Endothelial cell of umbilical vein (primary cell): ENCODE measurements at regions not wholly inside any gene's neighbourhood (a gene's known extent, or its start where the extent isn't known, plus 50 kb on each side); places are given as distances from the start of the nearest gene placed in this dataset.

Experiments
- BruUV-seq: library from RNA; stranded (reverse); fragments of 400-500 nt; replicated peaks from 2 replicates; lab custom pipeline; 2021; lab: Mats Ljungman, UMichigan
- CTCF ChIA-PET: fragments of 300-600, 350-600 bp; sonication (Branson Sonifier 250); formaldehyde crosslinking; loops from one replicate; lab custom pipeline; 2021; ENCODE audit warnings: antibody characterized with exemption, inconsistent platforms; lab: Charles Lee
- POLR2A ChIA-PET: fragments of 300-600, 350-600 bp; sonication (Branson Sonifier 250); formaldehyde crosslinking; loops from one replicate; lab custom pipeline; 2021; ENCODE audit warnings: antibody characterized with exemption, inconsistent platforms; lab: Charles Lee
- DNase-seq: peaks from one replicate; pipeline ENCODE4 v3.0.0-alpha.2; 2011; ENCODE audit warnings: low read depth, low spot score
- FAIRE-seq: peaks from 2 replicates; lab custom pipeline; 2011; peaks lifted over from hg19 to GRCh38; lab: Jason Lieb, UNC
- H2AFZ ChIP-seq: 2 replicates; pipeline ENCODE4 v1.6.0; 2012; ENCODE audit warnings: low read depth, low read length, control low read depth, inconsistent platforms
- H3K27ac ChIP-seq: 2 replicates; pipeline ENCODE4 v1.5.1; 2011; ENCODE audit warnings: low read depth, mild to moderate bottlenecking, control low read depth, low read length, moderate library complexity; ENCODE audit not compliant: insufficient read depth
- H3K27me3 ChIP-seq, 2 experiments: 2 replicates each; pipeline versions ENCODE4 v1.6.0 to v1.6.1; 2011; ENCODE audit warnings: low read length in 2 of 2, mixed read lengths in 1 of 2; ENCODE audit not compliant: control insufficient read depth in 2 of 2, insufficient read depth in 2 of 2
- H3K36me3 ChIP-seq, 2 experiments: 2 replicates in 1 of 2; 3 replicates in 1 of 2; pipeline ENCODE4 v1.5.1; 2011; ENCODE audit warnings: low read length in 2 of 2, mild to moderate bottlenecking in 1 of 2, moderate library complexity in 1 of 2; ENCODE audit not compliant: control insufficient read depth in 2 of 2, insufficient read depth in 2 of 2; ENCODE audit errors: extremely low read depth in 1 of 2
- H3K4me1 ChIP-seq: 3 replicates; pipeline ENCODE4 v1.5.1; 2011; ENCODE audit warnings: mild to moderate bottlenecking, low read length; ENCODE audit not compliant: control insufficient read depth, insufficient read depth; ENCODE audit errors: extremely low read depth
- H3K4me2 ChIP-seq: 2 replicates; pipeline ENCODE4 v1.6.1; 2011; ENCODE audit warnings: low read length, control low read depth, mixed read lengths; ENCODE audit not compliant: insufficient read depth
- H3K4me3 ChIP-seq, 3 experiments: fragments of 200-600 bp in 1 of 3; sonication (generic), shearing (Covaris generic) in 1 of 3; replicated peaks in 1 of 3; 2 replicates each; pipeline ENCODE4 v1.5.1; 2011 to 2016; ENCODE audit warnings: control low read depth in 3 of 3, low read length in 3 of 3, mild to moderate bottlenecking in 2 of 3, inconsistent platforms in 1 of 3, low read depth in 1 of 3, moderate library complexity in 1 of 3; ENCODE audit not compliant: insufficient read depth in 1 of 3
- H3K79me2 ChIP-seq: 2 replicates; pipeline ENCODE4 v1.6.0; 2012; ENCODE audit warnings: low read length, inconsistent platforms; ENCODE audit not compliant: control insufficient read depth, insufficient read depth
- H3K9ac ChIP-seq: replicated peaks from 2 replicates; pipeline ENCODE3; 2011; ENCODE audit warnings: low read length, control low read depth; ENCODE audit not compliant: insufficient read depth; ENCODE audit errors: extremely low read depth
- H3K9me1 ChIP-seq: replicated peaks from 3 replicates; pipeline ENCODE4 v1.6.0; 2011; ENCODE audit warnings: mild to moderate bottlenecking, low read length; ENCODE audit not compliant: control insufficient read depth, insufficient read depth; ENCODE audit errors: extremely low read depth
- H3K9me3 ChIP-seq: replicated peaks from 2 replicates; pipeline ENCODE4 v1.5.1; 2012; ENCODE audit warnings: low read length, inconsistent platforms; ENCODE audit not compliant: control insufficient read depth, insufficient read depth
- H4K20me1 ChIP-seq: replicated peaks from 2 replicates; pipeline ENCODE3; 2011; ENCODE audit warnings: mild to moderate bottlenecking, low read length; ENCODE audit not compliant: control insufficient read depth, insufficient read depth; ENCODE audit errors: extremely low read depth
- EZH2 ChIP-seq: IDR thresholded peaks from 2 replicates; pipeline ENCODE4 v1.6.1; 2012; ENCODE audit warnings: borderline replicate concordance, low read depth, mild to moderate bottlenecking, moderate library complexity, low read length, inconsistent platforms; ENCODE audit not compliant: severe bottlenecking
- FOS ChIP-seq: IDR thresholded peaks from 2 replicates; pipeline ENCODE4 v1.6.1; 2011; ENCODE audit warnings: mild to moderate bottlenecking, low read length, moderate library complexity, borderline replicate concordance; ENCODE audit not compliant: insufficient read depth
- GATA2 ChIP-seq: IDR thresholded peaks from 2 replicates; pipeline ENCODE4 v1.7.0; 2011; ENCODE audit warnings: low read depth, mild to moderate bottlenecking, moderate library complexity, mixed read lengths, low read length; ENCODE audit not compliant: insufficient read length, insufficient read depth
- JUN ChIP-seq: IDR thresholded peaks from 2 replicates; pipeline ENCODE4 v1.6.1; 2011; ENCODE audit warnings: borderline replicate concordance, low read depth; ENCODE audit not compliant: insufficient read length, insufficient read depth
- MYC ChIP-seq: IDR thresholded peaks from one replicate; pipeline ENCODE4 v1.6.1; 2011; ENCODE audit warnings: mild to moderate bottlenecking, low read depth, low read length
- POLR2A ChIP-seq: IDR thresholded peaks from 2 replicates; pipeline ENCODE4 v1.6.1; 2012; ENCODE audit warnings: low read depth, mild to moderate bottlenecking, control low read depth, low read length
- POLR2AphosphoS5 ChIP-seq: IDR thresholded peaks from 2 replicates; pipeline ENCODE4 v1.6.1; 2012; ENCODE audit warnings: low read depth, mild to moderate bottlenecking, control low read depth, low read length, moderate library complexity; ENCODE audit not compliant: insufficient read depth
- dilution Hi-C: fragments of 300-500 bp; cut with MboI; formaldehyde crosslinking; loops from one replicate; pipeline ENCODE4 v1.15.0; 2019; ENCODE audit warnings: low sequenced_read_pairs; ENCODE audit not compliant: extremely low pct_ligation_motif_present
- intact Hi-C: fragments of 100-400 bp; cut with micrococcal nuclease; formaldehyde crosslinking; loops from one replicate; pipeline ENCODE4 v1.10.0; 2022
- TF ChIP-seq, protein P1 (sequence below): IDR thresholded peaks from 2 replicates; pipeline ENCODE4 v1.6.1; 2011; ENCODE audit not compliant: insufficient read depth, insufficient read length
- TF ChIP-seq, protein P2 (sequence below), 2 donors: IDR thresholded peaks; 1 replicate in 1 of 2; 2 replicates in 1 of 2; pipeline ENCODE4 v1.5.1; 2011; ENCODE audit warnings: low read length in 2 of 2, mild to moderate bottlenecking in 2 of 2, moderate library complexity in 2 of 2, control low read depth in 1 of 2, inconsistent platforms in 1 of 2, low read depth in 1 of 2; ENCODE audit not compliant: insufficient read depth in 1 of 2; ENCODE audit errors: extremely low read depth in 1 of 2

DNA sequence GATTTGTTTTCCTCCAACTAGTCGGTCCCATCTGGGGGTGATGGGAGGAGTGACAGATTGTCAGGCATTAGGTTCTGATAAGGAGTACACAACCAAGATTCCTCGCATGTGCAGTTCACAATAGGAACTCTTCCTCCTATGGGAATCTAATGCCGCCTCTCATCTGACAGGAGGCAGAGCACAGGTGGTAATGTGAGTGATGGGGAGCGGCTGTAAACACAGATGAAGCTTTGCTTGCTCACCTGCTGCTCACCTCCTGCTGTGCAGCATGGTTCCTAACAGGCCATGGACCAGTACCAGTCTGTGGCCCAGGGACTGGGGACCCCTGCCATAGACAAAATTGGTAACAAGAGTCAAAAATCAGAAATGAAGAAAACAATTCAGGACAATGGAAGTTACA, 173.3 kb upstream of the HMHB1 start:
- Histone ChIP-seq H3K9me3 (no peaks in the 10 kb centered on the region), H3K4me1 (no peaks in the 10 kb centered on the region), H3K79me2 (no peaks in the 10 kb centered on the region), H3K9ac (no peak overlapping the region), H2AFZ (no peak overlapping the region), H3K4me3 (no peak overlapping the region), H4K20me1 (no peaks in the 10 kb centered on the region), H3K27me3 (no peaks in the 10 kb centered on the region), H3K4me2 (no peak overlapping the region), H3K9me1 (no peaks in the 10 kb centered on the region), H3K27ac (no peak overlapping the region), H3K36me3 (no peaks in the 10 kb centered on the region)
- CTCF ChIA-PET: no interaction called here
- TF ChIP-seq FOS: no peak
- no peak for TF ChIP-seq EZH2
- TF ChIP-seq JUN: no peak
- FAIRE-seq: no peak
- POLR2A ChIA-PET: no interaction called here
- BruUV-seq: no TSS peak
- dilution Hi-C loops (no loop called here), intact Hi-C loops (no loop called here)
- no peak for DNase-seq

DNA sequence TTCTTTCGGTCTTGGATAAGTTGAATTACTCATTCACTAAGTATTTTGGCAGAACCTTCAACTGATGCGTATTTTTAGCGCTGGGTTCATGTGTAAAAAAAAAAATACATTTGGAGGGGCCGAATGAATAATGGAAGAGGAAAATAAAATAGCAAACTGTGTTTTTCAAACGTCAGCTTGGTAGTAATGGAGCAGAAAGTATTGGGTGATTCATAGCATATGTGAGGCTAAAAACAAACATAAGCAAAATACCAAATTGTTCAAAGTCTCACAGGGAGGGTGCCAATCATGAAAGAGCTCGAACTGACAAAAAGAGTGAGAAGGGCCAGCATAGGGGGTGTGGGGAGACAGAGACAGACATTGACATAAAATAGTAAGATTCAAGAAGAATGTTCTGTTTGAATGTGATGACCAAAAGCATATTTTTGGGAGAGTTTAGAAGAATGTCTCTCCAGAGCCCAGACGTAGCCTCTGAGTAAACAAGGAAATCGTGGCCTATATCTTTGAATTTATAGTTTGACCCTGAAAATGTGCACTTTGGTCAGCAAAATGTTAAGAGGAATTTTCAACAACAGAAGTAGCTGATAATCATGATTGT, 174.9 kb upstream of the HMHB1 start:
- dilution Hi-C loops (no loop called here), intact Hi-C loops (no loop called here)
- no peak for FAIRE-seq
- Histone ChIP-seq H2AFZ (no peak overlapping the region), H3K4me3 (no peak overlapping the region), H3K27ac (no peak overlapping the region), H3K36me3 (no peaks in the 10 kb centered on the region), H3K9me1 (no peaks in the 10 kb centered on the region), H3K79me2 (no peaks in the 10 kb centered on the region), H3K27me3 (no peaks in the 10 kb centered on the region), H3K4me2 (no peak overlapping the region), H3K4me1 (no peaks in the 10 kb centered on the region), H4K20me1 (no peaks in the 10 kb centered on the region), H3K9ac (no peak overlapping the region), H3K9me3 (no peaks in the 10 kb centered on the region)
- ChIA-PET CTCF (interaction anchor here (1.1 to 1.6 kb wide), 3 partner anchors 11 to 21 kb away, joined by 3 to 4 read pairs (median 3); no protein-coding TSS in a partner anchor), POLR2A (no interaction called here)
- TF ChIP-seq, protein P1, sequence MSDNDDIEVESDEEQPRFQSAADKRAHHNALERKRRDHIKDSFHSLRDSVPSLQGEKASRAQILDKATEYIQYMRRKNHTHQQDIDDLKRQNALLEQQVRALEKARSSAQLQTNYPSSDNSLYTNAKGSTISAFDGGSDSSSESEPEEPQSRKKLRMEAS: no peak
- TF ChIP-seq EZH2: no peak
- TF ChIP-seq JUN: no peak
- TF ChIP-seq, protein P2, sequence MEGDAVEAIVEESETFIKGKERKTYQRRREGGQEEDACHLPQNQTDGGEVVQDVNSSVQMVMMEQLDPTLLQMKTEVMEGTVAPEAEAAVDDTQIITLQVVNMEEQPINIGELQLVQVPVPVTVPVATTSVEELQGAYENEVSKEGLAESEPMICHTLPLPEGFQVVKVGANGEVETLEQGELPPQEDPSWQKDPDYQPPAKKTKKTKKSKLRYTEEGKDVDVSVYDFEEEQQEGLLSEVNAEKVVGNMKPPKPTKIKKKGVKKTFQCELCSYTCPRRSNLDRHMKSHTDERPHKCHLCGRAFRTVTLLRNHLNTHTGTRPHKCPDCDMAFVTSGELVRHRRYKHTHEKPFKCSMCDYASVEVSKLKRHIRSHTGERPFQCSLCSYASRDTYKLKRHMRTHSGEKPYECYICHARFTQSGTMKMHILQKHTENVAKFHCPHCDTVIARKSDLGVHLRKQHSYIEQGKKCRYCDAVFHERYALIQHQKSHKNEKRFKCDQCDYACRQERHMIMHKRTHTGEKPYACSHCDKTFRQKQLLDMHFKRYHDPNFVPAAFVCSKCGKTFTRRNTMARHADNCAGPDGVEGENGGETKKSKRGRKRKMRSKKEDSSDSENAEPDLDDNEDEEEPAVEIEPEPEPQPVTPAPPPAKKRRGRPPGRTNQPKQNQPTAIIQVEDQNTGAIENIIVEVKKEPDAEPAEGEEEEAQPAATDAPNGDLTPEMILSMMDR (IDR thresholded peaks at IDR 0.05; ENCODE audit: extremely low read depth in 1 of 2, insufficient read depth in 1 of 2, low read depth in 1 of 2, low read length in 2 of 2): no peak
- TF ChIP-seq POLR2AphosphoS5: no peak
- TF ChIP-seq FOS: no peak
- TF ChIP-seq MYC: no peak
- TF ChIP-seq GATA2: no peak
- no peak for TF ChIP-seq POLR2A
- BruUV-seq: no TSS peak
- DNase-seq: no peak
